ENCODE measurements at regions not wholly inside any gene's neighbourhood (a gene's known extent, or its start where the extent isn't known, plus 50 kb on each side); places are given as distances from the start of the nearest gene placed in this dataset.
"Not testable (repeated sequence)": the region's sequence is repeated elsewhere in the genome, so short reads cannot be mapped to it uniquely, and the experiment has no call there.

DNA sequence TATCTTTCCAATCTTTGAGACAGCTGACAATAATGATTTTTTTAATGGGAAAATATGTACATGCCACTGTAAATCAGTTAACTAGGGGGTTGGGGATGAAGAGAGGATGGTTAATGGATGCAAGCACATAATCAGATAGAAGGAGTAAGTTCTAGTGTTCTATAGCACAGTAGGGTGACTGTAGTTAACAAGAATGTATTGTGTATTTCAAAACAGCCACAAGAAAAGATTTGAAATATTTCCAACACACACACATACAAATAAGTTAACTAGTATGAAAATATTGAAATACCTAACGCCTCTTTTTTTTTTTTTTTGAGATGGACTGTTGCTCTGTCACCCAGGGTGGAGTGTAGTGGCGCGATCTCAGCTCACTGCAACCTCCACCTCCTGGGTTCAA is 153.4 kb upstream of the SALL4 start:
- no peak for DNase-seq

DNA sequence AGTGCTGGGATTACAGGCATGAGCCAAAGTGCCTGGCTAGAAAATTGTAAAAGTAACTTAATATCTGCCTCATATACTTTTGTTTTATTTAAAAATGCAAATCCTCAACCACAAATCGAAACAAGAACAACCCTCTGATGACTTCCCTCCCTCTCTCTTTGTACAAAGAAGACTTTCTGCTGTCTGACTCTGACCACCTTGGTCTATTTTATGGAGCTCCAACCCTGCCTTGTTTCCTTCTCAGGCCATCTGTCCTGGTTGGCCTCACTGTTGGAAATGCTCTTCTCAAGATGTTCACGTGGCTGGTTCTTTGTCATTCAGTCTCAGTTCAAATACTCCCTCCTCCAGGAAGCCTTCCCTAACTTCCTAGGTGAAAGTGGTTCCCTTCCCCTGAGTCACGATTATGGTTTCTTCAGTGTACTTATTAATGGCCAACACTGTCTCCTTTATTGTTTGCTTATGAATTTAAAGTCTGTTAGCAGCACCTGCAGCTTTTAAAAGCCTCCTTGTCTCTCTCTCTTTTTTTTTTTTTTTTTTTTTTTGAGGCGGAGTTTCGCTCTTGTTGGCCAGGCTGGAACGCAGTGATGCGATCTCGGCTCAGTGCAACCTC is 151.5 kb upstream of the SALL4 start:
- no peak for DNase-seq

DNA sequence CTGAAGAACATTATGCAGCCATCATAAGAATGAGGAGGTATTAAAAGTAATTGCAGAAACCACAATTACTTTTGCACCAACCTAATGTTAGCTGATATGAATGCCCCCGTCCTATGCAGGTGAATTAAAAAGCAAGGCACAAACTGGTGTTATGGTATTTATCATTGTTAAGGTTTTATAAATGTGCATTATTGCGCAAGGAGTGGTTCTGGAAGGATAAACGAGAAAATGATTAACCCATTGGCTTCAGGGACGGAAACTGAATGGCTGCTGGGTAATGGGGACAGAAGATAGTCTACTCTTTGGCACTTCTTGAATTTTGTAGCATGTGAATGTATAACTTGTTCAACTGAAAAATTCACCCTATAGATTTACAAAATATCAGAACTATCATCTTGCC is 148.6 kb upstream of the SALL4 start:
- no peak for DNase-seq

DNA sequence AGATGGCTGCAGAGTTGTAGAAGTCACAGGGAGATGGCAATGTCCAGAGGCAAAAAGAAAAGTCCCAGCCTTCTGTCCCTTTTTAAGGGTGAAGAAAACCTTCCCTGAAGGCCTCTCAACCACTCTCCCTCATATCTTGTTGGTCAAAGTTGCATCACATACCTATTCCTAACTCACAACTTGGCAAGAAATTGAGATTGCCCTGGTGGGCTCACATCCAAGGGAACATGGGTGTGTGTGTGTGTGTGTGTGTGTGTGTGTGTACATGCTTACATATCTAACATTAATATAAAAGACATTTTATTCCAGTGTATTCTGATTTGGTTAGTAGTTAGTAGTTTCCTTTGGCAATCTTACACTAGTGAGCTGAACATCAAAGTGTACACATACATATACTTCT is 144.3 kb upstream of the SALL4 start:
- no peak for DNase-seq

DNA sequence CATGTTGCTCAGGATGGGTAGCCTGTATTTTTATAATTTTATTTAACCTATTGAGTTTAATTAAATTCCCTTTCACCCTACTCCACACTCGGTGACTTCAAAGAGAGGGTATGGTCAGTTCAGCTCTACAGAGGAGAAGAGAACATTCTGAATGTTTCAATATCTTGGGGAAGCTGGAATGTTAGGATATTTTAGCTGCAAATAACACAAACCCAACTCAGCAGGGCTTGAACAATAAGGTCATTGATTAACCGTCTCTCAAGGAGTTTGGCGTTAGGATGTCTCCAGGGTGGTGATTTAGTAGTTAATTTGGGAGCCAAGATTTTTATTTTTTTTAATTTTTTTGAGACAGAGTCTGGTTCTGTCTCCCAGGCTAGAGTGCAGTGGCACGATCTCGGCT is 143.6 kb upstream of the SALL4 start:
- no peak for DNase-seq

DNA sequence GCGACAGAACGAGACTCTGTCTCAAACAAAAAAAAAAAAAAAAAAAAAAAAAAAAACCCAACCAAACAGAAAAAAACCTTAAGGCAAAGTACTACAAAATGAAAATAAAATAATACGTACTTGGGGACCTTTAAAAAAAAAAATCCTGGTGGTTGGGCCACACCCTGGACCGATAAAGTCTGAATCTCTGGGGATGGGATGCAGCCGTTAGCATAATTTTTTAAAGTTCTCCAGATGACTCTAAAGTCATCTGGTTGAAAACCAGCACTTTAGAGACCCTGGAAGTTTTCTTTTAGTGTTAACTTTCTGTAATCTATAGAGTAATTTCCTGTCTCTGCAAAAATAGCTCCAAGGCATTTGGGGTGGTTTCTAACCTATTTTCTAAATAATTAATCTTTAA is 142.9 kb upstream of the SALL4 start:
- DNase-seq = no peak

DNA sequence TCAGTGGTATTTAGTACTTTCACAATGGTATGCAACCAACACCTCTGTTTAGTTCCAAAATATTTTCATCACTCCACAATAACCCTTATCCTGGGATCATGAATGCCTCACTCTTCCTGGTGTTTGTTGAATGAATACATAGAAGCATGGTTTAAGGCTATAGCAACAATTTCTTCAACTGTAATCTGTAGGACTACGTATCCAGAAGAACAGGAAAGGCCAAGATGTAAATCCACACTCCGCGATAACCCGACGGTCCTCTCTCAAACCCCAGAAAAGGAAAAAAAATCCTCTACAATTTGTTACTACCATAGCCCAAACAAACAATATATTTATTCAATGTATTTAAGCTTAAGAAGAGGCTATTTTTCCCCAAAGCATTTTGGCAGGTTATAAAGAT is 141.4 kb upstream of the SALL4 start:
- DNase-seq = no peak

DNA sequence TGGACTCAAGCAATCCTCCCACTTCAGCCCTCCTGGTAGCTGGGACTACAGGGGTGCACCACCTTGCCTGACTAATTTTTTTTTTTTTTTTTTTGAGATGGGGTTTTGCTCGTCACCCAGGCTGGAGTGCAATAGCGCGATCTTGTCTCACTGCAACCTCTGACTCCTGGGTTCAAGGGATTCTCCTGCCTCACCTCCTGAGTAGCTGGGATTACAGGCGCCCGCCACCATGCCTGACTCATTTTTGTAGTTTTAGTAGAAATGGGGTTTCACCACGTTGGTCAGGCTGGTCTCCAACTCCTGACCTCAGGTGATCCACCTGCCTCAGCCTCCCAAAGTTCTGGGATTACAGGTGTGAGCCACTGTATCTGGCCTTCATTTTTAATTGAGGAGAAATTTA is 141.0 kb upstream of the SALL4 start:
- DNase-seq = not testable (repeated sequence)

DNA sequence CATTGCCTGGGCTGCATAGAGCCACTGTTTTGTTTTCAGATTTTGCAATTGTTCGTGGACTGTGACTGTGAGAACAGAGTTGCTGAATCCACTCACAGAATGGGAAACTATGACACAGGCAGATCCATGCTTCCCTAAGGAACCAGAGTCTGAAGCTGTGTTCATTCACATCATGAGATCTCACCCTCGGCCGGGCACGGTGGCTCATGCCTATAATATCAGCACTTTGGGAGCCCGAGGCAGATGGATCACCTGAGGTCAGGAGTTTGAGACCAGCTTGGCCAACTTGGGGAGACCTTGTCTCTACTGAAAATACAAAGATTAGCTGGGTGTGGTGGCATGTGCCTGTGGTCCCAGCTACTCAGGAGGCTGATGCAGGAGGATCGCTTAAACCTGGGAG is 139.2 kb upstream of the SALL4 start:
- no peak for DNase-seq

DNA sequence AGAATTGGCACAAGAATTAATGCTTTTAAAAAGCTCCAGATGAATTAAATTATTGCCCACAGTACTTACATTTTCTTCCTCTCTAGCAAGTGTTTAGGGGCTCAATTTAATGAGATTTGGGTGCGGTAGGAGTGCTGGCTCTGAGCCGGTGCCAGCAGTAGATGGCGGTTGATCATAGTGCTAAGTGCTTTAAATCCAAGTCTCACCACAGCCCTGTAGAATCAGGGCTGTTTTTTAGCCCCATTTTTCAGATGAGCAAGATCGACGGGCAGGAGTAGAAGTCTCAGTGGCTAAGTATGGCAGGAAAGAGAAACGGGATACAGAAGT is 136.9 kb upstream of the SALL4 start:
- no peak for DNase-seq

DNA sequence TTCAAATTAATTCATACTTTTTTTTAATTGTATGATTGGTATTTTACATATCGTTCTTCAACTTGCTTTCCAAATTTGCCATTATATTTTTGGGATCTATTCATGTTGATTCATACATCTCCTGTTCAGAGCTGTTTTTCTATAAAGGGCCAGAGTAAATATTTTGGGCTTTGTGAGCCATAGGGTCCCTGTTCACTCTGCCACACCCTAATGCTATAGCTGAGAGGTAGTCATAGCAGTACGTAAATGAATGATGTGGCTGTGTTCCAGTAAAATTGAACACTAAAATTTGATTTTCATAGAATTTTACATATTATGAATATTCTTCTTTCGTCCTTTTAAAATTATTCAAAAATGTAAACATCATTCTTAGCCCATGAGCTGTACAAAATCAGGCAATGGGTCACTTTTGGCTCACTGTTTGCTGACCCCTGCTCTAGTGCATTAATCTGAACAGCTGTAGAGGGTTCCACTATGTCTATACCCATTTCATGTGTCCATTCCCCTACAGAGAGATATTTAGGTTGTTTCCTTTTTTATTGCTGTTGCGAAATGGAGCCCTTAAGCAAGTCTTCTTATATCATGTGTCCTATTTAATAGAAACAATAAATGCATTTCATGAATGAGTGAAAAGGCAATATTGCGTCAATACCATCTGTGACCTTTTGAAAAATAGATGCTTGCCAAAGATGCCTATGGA is 136.4 kb upstream of the SALL4 start:
- no peak for DNase-seq

DNA sequence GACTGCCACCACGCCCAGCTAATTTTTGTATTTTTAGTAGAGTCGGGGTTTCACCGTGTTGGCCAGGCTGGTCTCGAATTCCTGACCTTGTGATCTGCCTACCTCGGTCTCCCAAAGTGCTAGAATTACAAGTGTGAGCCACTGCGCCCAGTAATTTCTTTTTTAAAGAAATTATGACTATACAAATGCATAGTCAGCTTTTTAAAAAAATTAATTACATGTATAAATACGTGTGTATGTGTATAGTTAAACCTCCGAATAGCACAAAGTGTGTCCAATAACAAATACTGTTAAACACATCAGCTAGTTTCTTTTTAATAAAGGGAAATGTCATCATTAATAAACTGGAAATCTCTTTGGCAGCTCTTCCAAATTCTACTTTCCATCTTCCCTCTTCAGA is 135.5 kb upstream of the SALL4 start:
- DNase-seq = no peak

DNA sequence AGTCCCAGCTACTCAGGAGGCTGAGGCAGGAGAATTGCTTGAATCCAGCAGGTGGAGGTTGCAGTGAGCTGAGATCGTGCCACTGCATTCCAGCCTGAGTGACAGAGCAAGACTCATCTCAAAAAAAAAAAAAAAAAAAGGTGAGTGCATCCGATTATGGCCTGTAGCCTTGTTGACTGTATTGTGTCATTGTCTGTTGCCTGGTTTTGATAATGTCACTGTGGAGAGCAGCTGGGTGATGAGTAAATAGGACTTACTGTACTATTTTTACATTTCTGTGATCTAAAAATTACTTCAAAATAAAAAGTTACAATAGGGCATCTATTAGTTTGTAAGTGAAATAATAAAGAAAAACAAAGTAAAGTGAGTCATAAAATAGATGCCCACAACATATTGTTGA is 134.1 kb upstream of the SALL4 start:
- no peak for DNase-seq

DNA sequence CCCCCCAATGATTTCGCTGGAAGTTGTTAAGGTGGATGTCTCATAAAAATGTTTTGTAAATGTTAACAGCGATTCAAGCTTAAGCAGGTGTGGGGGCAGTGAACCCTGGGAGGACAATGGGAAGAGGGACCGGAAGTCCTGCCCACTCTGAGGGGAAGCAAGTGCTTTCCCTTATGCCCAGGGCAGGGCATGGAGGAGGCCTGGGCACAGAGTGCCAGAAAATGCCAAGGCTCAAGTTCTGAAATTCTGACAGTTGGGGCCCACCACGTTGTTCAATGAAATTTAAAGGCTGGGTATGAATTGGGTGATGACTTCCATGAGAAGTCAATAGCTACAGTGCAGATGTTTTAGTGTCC is 132.7 kb upstream of the SALL4 start:
- no peak for DNase-seq

DNA sequence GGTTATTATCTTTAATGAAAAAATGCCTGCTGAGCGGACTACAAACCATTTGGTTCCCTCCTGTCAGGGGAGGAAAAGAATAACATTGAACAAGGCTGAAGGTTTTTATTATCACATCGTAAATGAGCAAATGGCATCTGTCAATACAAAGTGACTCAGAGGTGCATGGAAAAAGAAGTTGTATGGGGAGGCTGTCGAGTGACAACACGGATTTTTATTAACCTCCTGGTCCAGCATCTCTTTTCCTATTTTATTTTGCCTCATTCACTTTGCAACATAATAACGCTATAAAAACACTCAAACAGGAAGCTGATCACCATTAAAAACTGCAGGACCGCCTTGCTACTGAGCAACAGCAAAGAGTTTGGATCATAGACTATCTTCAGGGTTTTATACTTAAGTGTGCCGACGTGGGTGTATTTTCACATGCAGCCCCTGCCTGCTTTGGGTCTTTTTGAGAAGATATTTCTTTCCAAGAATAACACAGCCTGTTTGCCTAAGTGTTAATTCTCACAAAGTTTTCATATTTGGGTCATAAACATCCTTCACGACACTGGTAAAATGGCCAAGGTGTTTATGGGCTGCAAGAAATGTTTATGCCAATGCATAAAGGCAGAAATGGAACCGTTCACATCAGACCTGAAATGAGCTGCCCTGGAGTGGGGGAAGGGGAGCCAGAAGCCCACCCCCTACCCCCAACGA is 132.1 kb upstream of the SALL4 start:
- no peak for DNase-seq

DNA sequence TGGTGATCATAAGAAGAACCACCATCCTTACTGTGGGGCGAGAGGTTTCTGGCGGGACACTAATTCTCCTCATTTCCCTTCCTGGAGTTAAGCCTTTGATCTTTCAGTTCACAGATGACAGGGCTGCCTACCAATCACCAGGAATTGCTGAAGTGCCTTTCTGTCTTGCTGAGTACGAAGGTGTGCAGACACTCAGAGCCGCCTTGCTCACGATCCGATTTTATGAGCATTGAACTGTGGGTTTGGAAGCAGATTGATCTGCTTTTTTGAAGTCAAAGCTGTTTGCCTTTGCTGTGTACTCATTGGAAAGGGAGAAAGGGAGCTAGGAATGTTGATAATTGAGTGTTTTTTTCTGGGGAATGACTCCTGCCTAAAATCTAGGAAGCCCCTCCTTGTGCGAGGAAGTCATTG is 129.1 kb upstream of the SALL4 start:
- no peak for DNase-seq

DNA sequence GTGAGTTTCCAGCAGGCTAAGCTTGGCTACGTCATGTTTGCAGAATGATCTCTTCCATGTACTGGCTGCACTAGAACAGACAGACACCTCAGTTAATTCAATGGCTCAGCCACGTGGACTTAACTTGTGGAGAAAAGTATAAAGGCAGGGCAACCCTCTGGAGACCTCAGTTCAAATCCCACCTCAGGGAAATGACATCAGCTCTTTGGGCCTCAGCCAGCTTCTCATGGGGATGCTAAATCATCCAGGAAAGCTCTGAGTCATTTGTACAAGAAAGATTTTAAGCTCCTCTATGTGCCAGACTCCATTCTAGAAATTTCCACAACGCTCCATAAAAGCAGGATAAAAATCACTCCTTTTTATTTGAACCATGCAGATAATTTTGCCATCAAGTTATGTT is 128.5 kb upstream of the SALL4 start:
- no peak for DNase-seq

DNA sequence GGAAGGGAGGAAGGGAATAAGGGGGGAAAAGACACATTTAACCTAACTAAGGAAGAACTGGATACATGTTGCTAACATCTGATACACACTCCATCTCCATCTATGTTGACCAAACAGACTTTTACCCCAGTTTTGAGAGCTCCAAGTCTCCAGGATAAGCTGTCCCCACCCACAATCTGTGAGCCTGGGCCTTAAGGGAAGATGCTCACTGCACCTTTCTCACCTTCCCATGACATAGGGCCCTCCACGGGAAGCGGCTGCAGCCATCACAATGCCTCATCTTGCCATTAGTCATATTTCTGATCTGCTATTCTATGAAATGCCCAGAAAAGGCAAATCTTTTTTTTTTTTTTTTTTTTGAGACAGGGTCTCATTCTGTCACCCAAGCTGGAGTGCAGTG is 126.6 kb upstream of the SALL4 start:
- no peak for DNase-seq

DNA sequence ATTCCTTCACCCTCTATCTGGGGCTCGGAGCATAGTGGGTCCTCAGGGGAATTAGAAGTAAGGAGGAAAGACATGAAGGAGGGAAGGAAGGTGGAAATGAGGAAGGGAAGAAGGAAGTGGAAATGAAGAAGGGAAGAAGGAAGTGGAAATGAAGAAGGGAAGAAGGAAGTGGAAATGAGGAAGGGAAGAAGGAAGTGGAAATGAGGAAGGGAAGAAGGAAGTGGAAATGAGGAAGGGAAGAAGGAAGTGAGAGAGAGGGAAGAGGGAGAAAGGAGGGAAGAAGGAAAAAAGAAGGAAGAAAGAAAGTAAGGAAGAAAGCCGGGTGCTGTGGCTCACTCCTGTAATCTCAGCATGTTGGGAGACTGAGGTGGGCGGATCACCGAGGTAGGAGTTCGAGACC is 125.6 kb upstream of the SALL4 start:
- not testable (repeated sequence) for DNase-seq

DNA sequence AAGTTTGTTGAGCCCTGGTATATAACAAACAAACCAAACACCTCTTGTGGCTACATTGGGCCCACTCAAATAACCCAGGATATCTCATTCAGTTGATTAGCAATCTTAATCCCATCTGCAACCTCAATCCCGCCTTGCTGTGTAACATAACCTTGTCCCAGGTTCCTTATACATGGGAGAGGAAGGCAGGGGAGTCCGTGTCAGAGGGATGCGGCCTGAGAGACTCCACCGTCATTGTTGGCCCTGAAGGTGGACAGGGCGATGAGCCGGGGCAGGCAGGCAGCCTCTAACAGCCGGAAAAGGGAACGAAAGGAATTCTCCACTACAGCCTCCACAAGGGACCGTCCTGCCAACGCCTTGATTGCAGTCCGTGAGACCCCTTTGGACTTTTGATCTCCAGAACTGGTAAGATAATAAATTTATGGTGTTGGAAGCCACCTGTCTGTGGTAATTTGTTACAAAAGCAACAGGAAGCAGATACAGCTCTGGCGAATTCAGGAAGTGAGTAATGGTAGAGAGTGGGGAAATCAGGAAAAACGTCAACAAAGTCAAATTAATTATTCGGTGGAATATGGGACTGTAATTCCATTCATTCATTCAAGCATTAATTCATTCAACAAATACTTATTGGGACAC is 124.5 kb upstream of the SALL4 start:
- no peak for DNase-seq

DNA sequence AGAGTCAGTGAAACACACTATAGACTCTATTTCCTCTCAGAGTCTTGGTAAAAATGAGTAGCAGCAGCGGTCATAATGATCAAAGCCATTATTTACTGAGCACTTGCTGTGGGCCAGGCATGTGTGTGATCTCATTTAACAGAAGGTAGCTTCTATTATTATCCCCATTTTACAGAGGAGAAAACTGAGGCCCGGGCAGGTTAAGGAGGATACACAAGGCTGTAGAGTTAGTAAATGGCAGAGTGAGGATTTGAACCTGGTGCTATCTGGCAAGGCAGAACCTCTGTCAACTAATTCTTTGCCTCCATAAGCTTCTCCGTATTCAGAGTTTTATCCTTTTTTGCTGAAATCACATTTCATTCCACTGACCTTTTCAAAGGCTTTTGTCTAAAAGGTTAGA is 122.2 kb upstream of the SALL4 start:
- no peak for DNase-seq

DNA sequence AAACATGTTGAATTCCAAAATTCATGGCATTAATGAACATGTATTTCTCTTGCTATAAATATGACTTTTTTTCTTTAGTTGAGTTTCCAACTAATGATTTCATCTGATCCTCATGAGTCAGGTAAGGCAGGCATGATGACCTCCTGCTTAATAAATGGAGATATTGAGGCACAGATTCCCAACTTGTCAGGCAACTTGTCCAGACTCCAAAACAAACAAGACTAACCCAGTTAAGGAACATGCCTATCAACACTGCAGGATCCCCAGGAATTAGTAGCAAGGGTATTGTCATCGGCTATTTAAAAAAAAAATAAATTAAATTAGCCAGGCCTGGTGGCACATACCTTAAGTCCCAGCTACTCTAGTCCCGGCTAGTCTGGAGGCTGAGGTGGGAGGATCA is 121.3 kb upstream of the SALL4 start:
- DNase-seq = no peak

DNA sequence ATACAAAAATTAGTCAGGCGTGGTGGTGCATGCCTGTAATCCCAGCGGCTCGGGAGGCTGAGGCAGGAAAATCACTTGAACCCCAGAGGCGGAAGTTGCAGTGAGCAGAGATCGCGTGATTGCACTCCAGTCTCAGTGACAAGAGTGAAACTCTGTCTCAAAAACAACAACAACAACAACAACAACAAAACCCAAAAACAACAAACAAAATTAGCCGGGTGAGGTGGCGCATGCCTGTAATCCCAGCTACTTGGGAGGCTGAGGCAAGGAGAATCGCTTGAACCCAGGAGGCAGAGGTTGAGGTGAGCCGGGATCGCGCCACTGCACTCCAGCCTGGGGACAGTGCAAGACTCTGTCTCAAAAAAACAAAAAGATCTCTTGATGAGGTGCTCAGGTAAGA is 120.5 kb upstream of the SALL4 start:
- not testable (repeated sequence) for DNase-seq

DNA sequence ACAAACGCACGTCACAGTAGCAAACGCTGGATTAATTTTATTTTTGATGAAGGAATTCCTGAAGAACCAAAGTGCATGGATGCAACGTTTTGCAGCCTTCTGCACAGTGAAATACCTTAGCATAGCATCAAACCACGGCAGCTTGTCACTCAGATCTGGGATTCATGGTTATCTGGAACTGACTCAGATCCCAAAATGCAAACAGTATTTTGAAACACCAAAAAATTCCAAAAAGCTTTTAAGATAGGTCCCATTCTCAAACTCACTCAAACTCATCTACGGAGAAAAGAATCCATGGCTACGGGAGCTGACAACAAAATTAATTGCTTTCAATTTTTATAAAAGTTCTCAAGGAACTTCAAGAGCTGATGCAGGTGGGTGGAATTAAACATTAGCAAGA is 116.2 kb upstream of the SALL4 start:
- no peak for DNase-seq
